GM18499 (cell line): ENCODE measurements at regions not wholly inside any gene's neighbourhood (a gene's known extent, or its start where the extent isn't known, plus 50 kb on each side); places are given as distances from the start of the nearest gene placed in this dataset.

Source experiments
- ATAC-seq: cut with Tn5 transposase; IDR thresholded peaks from one replicate; pipeline ENCODE4 v1.9.1; 2021; ENCODE audit warnings: moderate number of reproducible peaks; ENCODE audit not compliant: insufficient read depth, unreplicated experiment

DNA sequence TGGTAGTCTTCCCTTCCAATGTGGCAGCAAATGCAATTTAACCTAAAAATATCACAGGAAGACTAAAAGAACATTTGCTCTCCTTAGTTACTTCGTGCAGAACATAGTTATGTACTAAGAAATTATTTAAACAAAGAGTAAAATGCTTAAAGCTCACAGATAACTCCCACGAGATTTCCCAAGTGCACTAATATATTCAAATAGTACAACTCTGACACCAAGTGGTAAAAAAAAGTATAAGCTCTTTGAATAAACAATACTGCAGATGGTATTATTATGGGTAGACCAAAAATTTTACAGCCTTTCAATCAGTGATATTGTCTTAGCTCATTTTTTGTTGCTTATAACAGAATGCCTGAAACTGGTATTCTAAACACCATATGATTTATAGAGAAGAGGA lies 52.8 kb upstream of the FILIP1 start:
- no peak for ATAC-seq

GRCh38 chr6:75550544-75551167 lies 51.0 kb upstream of the SENP6 start:
- ATAC-seq, result peak; percentile 55

- ATAC-seq, result no peak
Measured at GRCh38 chr6:75551367-75551952, 50.2 kb upstream of the SENP6 start.
